Spinal cord (tissue), 9 donors: ENCODE measurements at regions not wholly inside any gene's neighbourhood (a gene's known extent, or its start where the extent isn't known, plus 50 kb on each side); places are given as distances from the start of the nearest gene placed in this dataset.
A peak's percentile ranks its signal among the peaks of the same experiment; 100 is the strongest.

ENCODE experiments used
- DNase-seq, 6 donors: peaks; one replicate each; pipeline versions ENCODE4 v3.0.0 to v3.0.0-alpha.2; 2013 to 2015; ENCODE audit warnings: low spot score in 6 of 6, low read depth in 4 of 6
- H3K27ac ChIP-seq: one replicate; pipeline ENCODE4 v1.5.1; 2013; ENCODE audit warnings: low read depth, low read length, control low read depth
- H3K27me3 ChIP-seq: one replicate; pipeline ENCODE4 v1.6.1; 2013; ENCODE audit warnings: low read length; ENCODE audit not compliant: control insufficient read depth, insufficient read depth
- H3K36me3 ChIP-seq: one replicate; pipeline ENCODE4 v1.6.1; 2013; ENCODE audit warnings: low read length; ENCODE audit not compliant: control insufficient read depth, insufficient read depth
- H3K4me1 ChIP-seq: one replicate; pipeline ENCODE4 v1.6.1; 2013; ENCODE audit warnings: low read length; ENCODE audit not compliant: control insufficient read depth, insufficient read depth
- H3K4me3 ChIP-seq: one replicate; pipeline ENCODE4 v1.5.1; 2013; ENCODE audit warnings: low read depth, low read length, control low read depth
- H3K9me3 ChIP-seq: one replicate; pipeline ENCODE4 v1.6.1; 2013; ENCODE audit warnings: low read length; ENCODE audit not compliant: control insufficient read depth, insufficient read depth
- WGBS: methylation state at CpG from one replicate; pipeline ENCODE4 v1.1.5; 2013; ENCODE audit warnings: missing lambda C conversion rate; ENCODE audit not compliant: insufficient coverage; 5-methylcytosine and 5-hydroxymethylcytosine counted together
- donor health status: healthy.

- 80% methylated on average over 4 of the region's 9 CpGs for WGBS
- Histone ChIP-seq H3K9me3 (peaks cover 2% of the 10 kb centered on the region), H3K27ac (no peak overlapping the region), H3K27me3 (no peaks in the 10 kb centered on the region), H3K36me3 (no peaks in the 10 kb centered on the region), H3K4me1 (peaks cover 11% of the 10 kb centered on the region), H3K4me3 (no peak overlapping the region)
- no peak for DNase-seq
Observed at GRCh38 chr5:54624805-54625568, 107.4 kb downstream of the SNX18 start.

GRCh38 chr5:54621709-54622108, 104.2 kb downstream of the SNX18 start:
- H3K36me3 ChIP-seq, result no peaks in the 10 kb centered on the region
- peaks cover 17% of the 10 kb centered on the region for H3K4me1 ChIP-seq
- H3K4me3 ChIP-seq, result no peak overlapping the region
- H3K27me3 ChIP-seq, result no peaks in the 10 kb centered on the region
- H3K9me3 ChIP-seq, result no peaks in the 10 kb centered on the region
- peak in 4 of 6 donors; percentile 27 to 79 (median 54) for DNase-seq
- H3K27ac ChIP-seq, result peak overlapping the region; percentile 58
- WGBS, result no CpG with 5 or more reads among the region's 5 CpGs

DNA sequence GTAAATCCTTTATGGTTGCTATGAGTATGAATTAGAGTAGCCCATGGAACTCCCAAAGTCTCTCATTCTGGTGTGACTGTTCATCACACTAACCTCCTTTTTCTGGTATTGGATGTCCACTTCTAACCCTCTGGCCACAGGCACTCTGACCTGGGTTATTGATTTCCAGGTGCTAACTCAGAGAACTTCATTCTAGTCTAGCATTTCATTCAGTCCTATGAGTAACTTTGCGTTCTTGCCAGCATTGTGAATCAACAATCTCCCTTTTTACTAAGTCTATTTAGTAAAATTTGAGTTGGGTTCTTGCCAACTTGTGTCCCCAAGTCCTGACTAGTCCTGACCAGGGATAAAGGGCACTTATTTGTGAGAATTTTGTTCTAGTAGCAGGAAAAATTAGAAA, 103.5 kb downstream of the SNX18 start:
- Histone ChIP-seq H3K27me3 (no peaks in the 10 kb centered on the region), H3K4me3 (no peak overlapping the region), H3K36me3 (no peaks in the 10 kb centered on the region), H3K9me3 (no peaks in the 10 kb centered on the region), H3K4me1 (peaks cover 17% of the 10 kb centered on the region), H3K27ac (no peak overlapping the region)
- DNase-seq, result no peak
- WGBS, result no CpG with 5 or more reads among the region's 1 CpG

GRCh38 chr5:54620141-54620933, 102.8 kb downstream of the SNX18 start:
- Histone ChIP-seq H3K9me3 (no peaks in the 10 kb centered on the region), H3K27ac (no peak overlapping the region), H3K36me3 (no peaks in the 10 kb centered on the region), H3K27me3 (no peaks in the 10 kb centered on the region), H3K4me3 (no peak overlapping the region), H3K4me1 (peaks cover 17% of the 10 kb centered on the region)
- WGBS, result 79% methylated on average over 2 of the region's 3 CpGs
- peak in 1 of 6 donors; percentile 13 for DNase-seq

- Histone ChIP-seq H3K9me3 (no peaks in the 10 kb centered on the region), H3K27me3 (no peaks in the 10 kb centered on the region), H3K27ac (no peak overlapping the region), H3K4me3 (no peak overlapping the region), H3K4me1 (peaks cover 17% of the 10 kb centered on the region), H3K36me3 (no peaks in the 10 kb centered on the region)
- WGBS, result 17% methylated on average over 2 of the region's 2 CpGs
- DNase-seq, result peak in 1 of 6 donors; percentile 14
Observed at GRCh38 chr5:54619731-54620130, 102.2 kb downstream of the SNX18 start.

DNA sequence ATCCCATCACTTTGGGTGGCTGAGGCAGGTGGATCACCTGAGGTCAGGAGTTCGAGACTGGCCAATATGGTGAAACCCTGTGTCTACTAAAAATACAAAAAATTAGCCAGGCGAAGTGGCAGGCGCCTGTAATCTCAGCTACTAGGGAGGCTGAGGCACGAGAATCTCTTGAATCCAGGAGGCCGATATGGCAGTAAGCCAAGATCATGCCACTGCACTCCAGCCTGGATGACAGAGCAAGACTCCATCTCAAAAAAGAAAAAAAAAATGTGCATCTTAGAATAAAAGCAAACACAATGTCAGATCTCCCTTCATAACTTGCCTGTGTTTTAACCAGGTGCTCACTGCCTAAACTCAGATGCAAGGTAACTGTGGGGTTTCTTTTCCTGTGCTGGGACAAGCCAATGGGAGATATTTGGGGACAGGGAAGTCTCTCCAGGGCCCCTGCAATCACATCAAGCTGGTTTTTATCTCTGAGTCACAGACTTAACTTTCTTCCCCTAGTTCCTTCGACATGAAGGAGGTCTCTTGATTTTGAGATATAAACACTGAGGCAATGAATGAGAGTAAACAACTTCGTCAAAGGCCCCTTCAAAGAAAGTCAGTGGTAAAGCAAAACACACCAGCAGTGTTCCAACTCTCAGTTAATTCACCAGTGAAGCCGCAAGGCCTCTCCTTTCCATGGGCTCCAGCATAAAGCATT, 99.1 kb downstream of the SNX18 start:
- Histone ChIP-seq H3K4me1 (peaks cover 13% of the 10 kb centered on the region), H3K27ac (no peak overlapping the region), H3K4me3 (no peak overlapping the region), H3K27me3 (no peaks in the 10 kb centered on the region), H3K36me3 (no peaks in the 10 kb centered on the region), H3K9me3 (no peaks in the 10 kb centered on the region)
- no peak for DNase-seq
- 80% methylated on average over 7 of the region's 8 CpGs for WGBS

- no peaks in the 10 kb centered on the region for H3K9me3 ChIP-seq
- no peaks in the 10 kb centered on the region for H3K36me3 ChIP-seq
- H3K4me1 ChIP-seq, result peaks cover 13% of the 10 kb centered on the region
- WGBS, result no CpG with 5 or more reads among the region's 3 CpGs
- no peaks in the 10 kb centered on the region for H3K27me3 ChIP-seq
- DNase-seq, result no peak
- H3K27ac ChIP-seq, result no peak overlapping the region
- no peak overlapping the region for H3K4me3 ChIP-seq
Observed at GRCh38 chr5:54616031-54616430, 98.5 kb downstream of the SNX18 start.

DNA sequence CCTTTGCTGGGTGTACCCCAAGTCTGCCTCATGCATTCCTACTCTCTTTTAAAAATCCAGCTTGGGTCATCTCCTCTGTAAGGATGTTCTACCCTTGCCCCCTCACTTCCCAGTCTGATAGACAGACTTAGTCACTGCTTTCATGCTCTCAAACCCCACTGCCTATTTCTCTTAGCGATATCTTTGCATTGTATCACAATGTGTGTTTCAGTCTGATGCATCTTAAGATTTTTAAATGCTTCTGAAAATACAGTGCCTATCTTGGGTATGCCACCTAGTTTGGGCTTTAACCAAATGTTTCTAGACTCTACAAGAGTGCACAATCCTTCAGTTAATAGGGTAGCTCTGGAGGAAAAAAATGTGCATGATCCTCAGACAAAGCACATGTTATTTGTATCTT, 97.8 kb downstream of the SNX18 start:
- Histone ChIP-seq H3K4me1 (peaks cover 9% of the 10 kb centered on the region), H3K9me3 (no peaks in the 10 kb centered on the region), H3K27me3 (no peaks in the 10 kb centered on the region), H3K27ac (no peak overlapping the region), H3K36me3 (no peaks in the 10 kb centered on the region), H3K4me3 (no peak overlapping the region)
- DNase-seq, result no peak
- WGBS, result no CpG with 5 or more reads among the region's 1 CpG

DNA sequence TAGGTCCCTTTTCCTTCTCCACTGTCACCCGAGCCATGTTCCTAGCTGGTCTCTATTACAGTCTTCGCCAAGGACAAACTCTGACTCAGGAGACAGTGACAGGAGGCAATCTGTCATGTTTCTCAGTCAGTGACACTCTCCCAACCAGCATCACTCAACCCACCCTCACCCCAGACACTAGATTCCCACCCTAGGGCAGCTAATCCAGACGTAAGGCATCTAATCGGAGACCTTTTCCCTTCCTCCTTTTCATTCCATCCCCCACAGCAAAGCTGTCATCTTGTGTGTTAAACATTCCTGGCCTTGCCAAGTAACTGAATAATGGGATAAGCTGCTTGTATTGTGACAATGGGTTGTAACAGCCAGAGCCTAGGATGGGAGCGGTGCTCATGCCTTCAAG, 95.2 kb downstream of the SNX18 start:
- Histone ChIP-seq H3K27me3 (no peaks in the 10 kb centered on the region), H3K27ac (no peak overlapping the region), H3K36me3 (no peaks in the 10 kb centered on the region), H3K9me3 (no peaks in the 10 kb centered on the region), H3K4me3 (no peak overlapping the region), H3K4me1 (no peaks in the 10 kb centered on the region)
- 79% methylated on average over 4 of the region's 5 CpGs for WGBS
- DNase-seq, result peak in 1 of 6 donors; percentile 23
